Keratinocyte (primary cell): ENCODE measurements at regions not wholly inside any gene's neighbourhood (a gene's known extent, or its start where the extent isn't known, plus 50 kb on each side); places are given as distances from the start of the nearest gene placed in this dataset.

ENCODE experiments used
- DNase-seq: peaks from one replicate; pipeline ENCODE4 v3.0.0-alpha.2; 2011; ENCODE audit warnings: low read depth, missing footprints, low spot score
- FAIRE-seq: peaks from 2 replicates; lab custom pipeline; 2011; peaks lifted over from hg19 to GRCh38; lab: Jason Lieb, UNC
- H2AFZ ChIP-seq: 2 replicates; pipeline ENCODE4 v1.6.0; 2012; ENCODE audit warnings: low read length, control low read depth, inconsistent platforms; ENCODE audit not compliant: control insufficient read depth
- H3K27ac ChIP-seq: 2 replicates; pipeline ENCODE4 v1.5.1; 2011; ENCODE audit warnings: low read length; ENCODE audit not compliant: control insufficient read depth, insufficient read depth
- H3K27me3 ChIP-seq: 3 replicates; pipeline ENCODE4 v1.6.0; 2011; ENCODE audit warnings: low read length; ENCODE audit not compliant: control insufficient read depth, insufficient read depth; ENCODE audit errors: extremely low read depth
- H3K36me3 ChIP-seq, 2 experiments: 2 replicates in 1 of 2; 3 replicates in 1 of 2; pipeline ENCODE4 v1.5.1; 2011; ENCODE audit warnings: low read length in 2 of 2, mild to moderate bottlenecking in 1 of 2; ENCODE audit not compliant: control insufficient read depth in 2 of 2, insufficient read depth in 2 of 2; ENCODE audit errors: extremely low read depth in 1 of 2
- H3K4me1 ChIP-seq: 3 replicates; pipeline ENCODE4 v1.5.1; 2011; ENCODE audit warnings: low read length; ENCODE audit not compliant: control insufficient read depth, insufficient read depth; ENCODE audit errors: extremely low read depth
- H3K4me2 ChIP-seq: 3 replicates; pipeline ENCODE4 v1.6.0; 2011; ENCODE audit warnings: low read depth, low read length; ENCODE audit not compliant: control insufficient read depth, insufficient read depth; ENCODE audit errors: extremely low read depth
- H3K4me3 ChIP-seq, 3 experiments: fragments of 200-600 bp in 1 of 3; sonication (generic) in 1 of 3; 2 replicates in 2 of 3; 3 replicates in 1 of 3; pipeline ENCODE4 v1.5.1; 2011 to 2016; ENCODE audit warnings: low read length in 3 of 3, mild to moderate bottlenecking in 3 of 3, control low read depth in 2 of 3, inconsistent platforms in 1 of 3, low read depth in 1 of 3, mixed read lengths in 1 of 3, mixed run types in 1 of 3, moderate library complexity in 1 of 3; ENCODE audit not compliant: control insufficient read depth in 2 of 3, insufficient read depth in 2 of 3; ENCODE audit errors: extremely low read depth in 1 of 3
- H3K79me2 ChIP-seq: 2 replicates; pipeline ENCODE4 v1.6.0; 2012; ENCODE audit warnings: low read length; ENCODE audit not compliant: control insufficient read depth, insufficient read depth
- H3K9ac ChIP-seq: 3 replicates; pipeline ENCODE4 v1.6.0; 2011; ENCODE audit warnings: low read length; ENCODE audit not compliant: control insufficient read depth, insufficient read depth; ENCODE audit errors: extremely low read depth
- H3K9me1 ChIP-seq: 3 replicates; pipeline ENCODE4 v1.6.0; 2011; ENCODE audit warnings: low read length; ENCODE audit not compliant: control insufficient read depth, insufficient read depth; ENCODE audit errors: extremely low read depth
- H3K9me3 ChIP-seq: 2 replicates; pipeline ENCODE4 v1.5.1; 2012; ENCODE audit warnings: low read depth, low read length; ENCODE audit not compliant: control insufficient read depth
- H4K20me1 ChIP-seq: 3 replicates; pipeline ENCODE4 v1.6.0; 2011; ENCODE audit warnings: low read length; ENCODE audit not compliant: control insufficient read depth, insufficient read depth; ENCODE audit errors: extremely low read depth
- EZH2 ChIP-seq: IDR thresholded peaks from one replicate; pipeline ENCODE4 v1.6.1; 2012; ENCODE audit warnings: inconsistent platforms, mild to moderate bottlenecking, low read length, moderate library complexity
- dilution Hi-C: fragments of 300-500 bp; cut with MboI; formaldehyde crosslinking; loops from one replicate; pipeline ENCODE4 v1.7.0; 2020; ENCODE audit warnings: low sequenced_read_pairs; ENCODE audit not compliant: extremely low pct_ligation_motif_present
- TF ChIP-seq, protein P1 (sequence below), 3 experiments: IDR thresholded peaks in 1 of 3; conservative IDR thresholded peaks in 1 of 3; optimal IDR thresholded peaks in 1 of 3; 2 replicates in 2 of 3; 3 replicates in 1 of 3; pipeline versions ENCODE3 to v1.5.1; 2011; ENCODE audit warnings: low read length in 3 of 3, mild to moderate bottlenecking in 3 of 3, moderate library complexity in 2 of 3, control low read depth in 1 of 3, inconsistent platforms in 1 of 3; ENCODE audit not compliant: insufficient read depth in 2 of 3; ENCODE audit errors: extremely low read depth in 1 of 3

DNA sequence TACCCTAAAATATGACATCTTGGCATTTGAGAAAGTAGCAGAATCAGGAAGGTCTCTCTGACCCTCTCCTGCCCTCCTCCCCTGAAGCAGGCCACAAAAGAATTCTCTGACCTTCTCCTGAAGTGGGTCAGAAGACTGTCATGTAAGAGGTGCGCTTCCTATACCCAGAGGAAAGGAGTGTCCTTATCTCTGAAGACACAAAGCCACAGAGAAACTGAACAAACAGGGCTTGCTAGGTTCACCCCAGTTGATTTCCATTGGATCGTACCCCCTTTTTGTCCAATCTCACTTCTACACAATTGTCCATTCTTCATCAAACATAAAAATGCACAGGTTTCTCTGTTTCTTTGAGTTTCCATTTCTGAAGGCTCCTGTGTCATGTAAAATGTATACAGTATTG lies 272.0 kb upstream of the SOX4 start:
- Histone ChIP-seq H4K20me1 (no peaks in the 10 kb centered on the region), H3K9me3 (no peaks in the 10 kb centered on the region), H3K4me2 (no peak overlapping the region), H3K4me1 (no peaks in the 10 kb centered on the region), H3K9me1 (no peaks in the 10 kb centered on the region), H3K27ac (no peak overlapping the region), H3K4me3 (no peak overlapping the region), H3K27me3 (no peaks in the 10 kb centered on the region), H3K79me2 (no peaks in the 10 kb centered on the region), H2AFZ (no peak overlapping the region), H3K36me3 (no peaks in the 10 kb centered on the region), H3K9ac (no peak overlapping the region)
- no peak for FAIRE-seq
- no peak for DNase-seq
- TF ChIP-seq EZH2, result no peak
- TF ChIP-seq, protein P1, sequence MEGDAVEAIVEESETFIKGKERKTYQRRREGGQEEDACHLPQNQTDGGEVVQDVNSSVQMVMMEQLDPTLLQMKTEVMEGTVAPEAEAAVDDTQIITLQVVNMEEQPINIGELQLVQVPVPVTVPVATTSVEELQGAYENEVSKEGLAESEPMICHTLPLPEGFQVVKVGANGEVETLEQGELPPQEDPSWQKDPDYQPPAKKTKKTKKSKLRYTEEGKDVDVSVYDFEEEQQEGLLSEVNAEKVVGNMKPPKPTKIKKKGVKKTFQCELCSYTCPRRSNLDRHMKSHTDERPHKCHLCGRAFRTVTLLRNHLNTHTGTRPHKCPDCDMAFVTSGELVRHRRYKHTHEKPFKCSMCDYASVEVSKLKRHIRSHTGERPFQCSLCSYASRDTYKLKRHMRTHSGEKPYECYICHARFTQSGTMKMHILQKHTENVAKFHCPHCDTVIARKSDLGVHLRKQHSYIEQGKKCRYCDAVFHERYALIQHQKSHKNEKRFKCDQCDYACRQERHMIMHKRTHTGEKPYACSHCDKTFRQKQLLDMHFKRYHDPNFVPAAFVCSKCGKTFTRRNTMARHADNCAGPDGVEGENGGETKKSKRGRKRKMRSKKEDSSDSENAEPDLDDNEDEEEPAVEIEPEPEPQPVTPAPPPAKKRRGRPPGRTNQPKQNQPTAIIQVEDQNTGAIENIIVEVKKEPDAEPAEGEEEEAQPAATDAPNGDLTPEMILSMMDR (optimal IDR thresholded peaks at IDR 0.05 in 1 of 3, IDR thresholded peaks at IDR 0.05 in 1 of 3, conservative IDR thresholded peaks at IDR 0.05 in 1 of 3; ENCODE audit: extremely low read depth in 1 of 3, insufficient read depth in 2 of 3, low read length in 3 of 3), result no peak
- dilution Hi-C loops, result no loop called here

DNA sequence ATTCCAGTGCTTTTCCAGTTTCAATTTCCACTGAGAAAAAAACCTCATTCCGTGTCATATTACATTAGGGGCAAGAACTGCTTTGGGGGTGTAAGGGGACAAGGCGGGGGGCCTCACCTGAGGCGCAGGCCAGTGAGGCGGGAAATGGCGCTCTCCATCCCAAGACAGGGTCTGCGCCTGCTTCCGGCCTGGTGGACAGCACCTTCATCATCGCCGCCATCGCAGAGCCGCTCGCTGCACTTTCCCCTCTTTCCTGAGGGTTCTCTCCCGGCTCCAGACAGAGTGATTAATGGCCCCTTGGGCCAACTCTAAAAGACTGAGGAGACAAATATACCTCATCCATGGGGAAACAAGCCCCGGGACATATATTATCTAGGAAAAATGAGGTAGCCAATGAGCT lies 270.0 kb upstream of the SOX4 start:
- Histone ChIP-seq H3K4me2 (no peak overlapping the region), H3K27me3 (no peaks in the 10 kb centered on the region), H3K4me1 (no peaks in the 10 kb centered on the region), H3K4me3 (no peak overlapping the region), H4K20me1 (no peaks in the 10 kb centered on the region), H3K9me3 (no peaks in the 10 kb centered on the region), H3K9me1 (no peaks in the 10 kb centered on the region), H3K36me3 (no peaks in the 10 kb centered on the region), H3K27ac (no peak overlapping the region), H3K79me2 (no peaks in the 10 kb centered on the region), H3K9ac (no peak overlapping the region), H2AFZ (no peak overlapping the region)
- TF ChIP-seq, protein P1 (optimal IDR thresholded peaks at IDR 0.05 in 1 of 3, IDR thresholded peaks at IDR 0.05 in 1 of 3, conservative IDR thresholded peaks at IDR 0.05 in 1 of 3; ENCODE audit: extremely low read depth in 1 of 3, insufficient read depth in 2 of 3, low read length in 3 of 3), result no peak
- no peak for TF ChIP-seq EZH2
- dilution Hi-C loops, result no loop called here
- FAIRE-seq (no peak), DNase-seq (no peak)
